ENCODE measurements at regions not wholly inside any gene's neighbourhood (a gene's known extent, or its start where the extent isn't known, plus 50 kb on each side); places are given as distances from the start of the nearest gene placed in this dataset.

GRCh38 chr4:184324939-184325477, 107.3 kb upstream of the ENPP6 start:
- WGBS (ENCODE audit: insufficient coverage, insufficient replicate concordance, low lambda C conversion rate, missing lambda C conversion rate): 91% methylated on average over 6 of the region's 6 CpGs
- no peaks in the 10 kb centered on the region for H3K27me3 ChIP-seq (replicated peaks in 1 of 2; ENCODE audit: control insufficient read depth in 2 of 2, insufficient read depth in 2 of 2, low read length in 1 of 2)

More at GRCh38 chr4:184324939-184325477, 107.3 kb upstream of the ENPP6 start:
- no peaks in the 10 kb centered on the region for H3K36me3 ChIP-seq (ENCODE audit: control insufficient read depth in 2 of 2, insufficient read depth in 2 of 2, low read length in 1 of 2)
- no peak for ATAC-seq
- no peak overlapping the region for H2AFZ ChIP-seq (ENCODE audit: control insufficient read depth, low read depth, low read length)
- no peak for FAIRE-seq
- no peak for DNase-seq (ENCODE audit: low read depth, low spot score)
- intact Hi-C loops (cut with micrococcal nuclease; ENCODE audit: unreplicated experiment) (no loop called here), in situ Hi-C loops (cut with MboI) (no loop called here)
- POLR2A ChIA-PET: interaction anchor here (8.6 to 19.0 kb wide), 3 partner anchors 12 to 43 kb away, joined by 93 to 445 read pairs (median 202); no protein-coding TSS in a partner anchor
- TF ChIP-seq, protein P1, sequence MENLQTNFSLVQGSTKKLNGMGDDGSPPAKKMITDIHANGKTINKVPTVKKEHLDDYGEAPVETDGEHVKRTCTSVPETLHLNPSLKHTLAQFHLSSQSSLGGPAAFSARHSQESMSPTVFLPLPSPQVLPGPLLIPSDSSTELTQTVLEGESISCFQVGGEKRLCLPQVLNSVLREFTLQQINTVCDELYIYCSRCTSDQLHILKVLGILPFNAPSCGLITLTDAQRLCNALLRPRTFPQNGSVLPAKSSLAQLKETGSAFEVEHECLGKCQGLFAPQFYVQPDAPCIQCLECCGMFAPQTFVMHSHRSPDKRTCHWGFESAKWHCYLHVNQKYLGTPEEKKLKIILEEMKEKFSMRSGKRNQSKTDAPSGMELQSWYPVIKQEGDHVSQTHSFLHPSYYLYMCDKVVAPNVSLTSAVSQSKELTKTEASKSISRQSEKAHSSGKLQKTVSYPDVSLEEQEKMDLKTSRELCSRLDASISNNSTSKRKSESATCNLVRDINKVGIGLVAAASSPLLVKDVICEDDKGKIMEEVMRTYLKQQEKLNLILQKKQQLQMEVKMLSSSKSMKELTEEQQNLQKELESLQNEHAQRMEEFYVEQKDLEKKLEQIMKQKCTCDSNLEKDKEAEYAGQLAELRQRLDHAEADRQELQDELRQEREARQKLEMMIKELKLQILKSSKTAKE (IDR thresholded peaks at IDR 0.05; ENCODE audit: low read depth, poor library complexity, severe bottlenecking): no peak
- TF ChIP-seq NBN (IDR thresholded peaks at IDR 0.05) (no peak), RUNX3 (IDR thresholded peaks at IDR 0.05; ENCODE audit: low read length) (no peak)
- no TSS peak for BruUV-seq (replicated peaks)
- H3K27ac ChIP-seq (ENCODE audit: control insufficient read depth, insufficient read depth): 0 out of 2 replicates have a peak overlapping the region, but pooled peaks have one; percentile 6
- H3K4me3 ChIP-seq: no peak overlapping the region
- H3K9me3 ChIP-seq (replicated peaks; ENCODE audit: control insufficient read depth, insufficient read depth, low read length): peaks cover 4% of the 10 kb centered on the region
- no peak overlapping the region for H3K9ac ChIP-seq (ENCODE audit: control insufficient read depth, insufficient read depth, low read length)
- SMC1A ChIA-PET (ENCODE audit: uncharacterized antibody, unreplicated experiment): interaction anchor here (7.9 to 10.7 kb wide), 3 partner anchors 9 to 36 kb away, joined by 45 to 411 read pairs (median 218); no protein-coding TSS in a partner anchor
- peaks cover 4% of the 10 kb centered on the region for H3K79me2 ChIP-seq (ENCODE audit: control insufficient read depth, insufficient read depth, low read length)
- CTCF ChIA-PET: interaction anchor here (1.1 kb wide), 1 partner anchor 60 kb away, joined by 3 read pairs; no protein-coding TSS in a partner anchor
- H3K4me2 ChIP-seq (ENCODE audit: control insufficient read depth, insufficient read depth): no peak overlapping the region
- RAD21 ChIA-PET (ENCODE audit: unreplicated experiment): interaction anchor here (16.2 kb wide), 1 partner anchor 23 kb away, joined by 419 read pairs; no protein-coding TSS in a partner anchor
- peaks cover 40% of the 10 kb centered on the region for H3K4me1 ChIP-seq (ENCODE audit: control insufficient read depth, insufficient read depth, low read length)
- H4K20me1 ChIP-seq (ENCODE audit: control insufficient read depth, insufficient read depth): no peaks in the 10 kb centered on the region
